Panc1 (cell line): ENCODE measurements at regions not wholly inside any gene's neighbourhood (a gene's known extent, or its start where the extent isn't known, plus 50 kb on each side); places are given as distances from the start of the nearest gene placed in this dataset.

ENCODE experiments used
- ATAC-seq: fragments of 200-7000 bp; cut with Tn5 transposase; 2 replicates; pipeline ENCODE4 v1.9.1; 2020; ENCODE audit warnings: mild to moderate bottlenecking, moderate library complexity
- BruUV-seq: library from RNA; stranded (reverse); fragments of 400-500 nt; replicated peaks from 2 replicates; lab custom pipeline; 2021; lab: Mats Ljungman, UMichigan
- CTCF ChIA-PET: fragments of 300-600 bp; sonication (Branson Sonifier 250); formaldehyde crosslinking; loops from one replicate; lab custom pipeline; 2022; ENCODE audit warnings: antibody characterized with exemption; lab: Charles Lee
- POLR2A ChIA-PET: fragments of 300-600 bp; sonication (Branson Sonifier 250); formaldehyde crosslinking; loops from one replicate; lab custom pipeline; 2022; ENCODE audit warnings: antibody characterized with exemption; lab: Charles Lee
- DNase-seq: peaks from one replicate; pipeline ENCODE4 v3.0.0-alpha.2; 2010; ENCODE audit warnings: low read depth, low spot score
- H3K27ac ChIP-seq: 2 replicates; pipeline ENCODE4 v1.5.1; 2011; ENCODE audit warnings: mild to moderate bottlenecking, low read length, inconsistent platforms
- H3K27me3 ChIP-seq: fragments of 200-500 bp; sonication (Bioruptor generic); 2 replicates; pipeline ENCODE4 v1.6.0; 2014; ENCODE audit warnings: low read length, inconsistent platforms; ENCODE audit not compliant: control insufficient read depth, insufficient read depth
- H3K36me3 ChIP-seq: fragments of 200-500 bp; sonication (Bioruptor generic); 2 replicates; pipeline ENCODE4 v1.5.1; 2014; ENCODE audit warnings: inconsistent platforms, mild to moderate bottlenecking, low read length, moderate library complexity; ENCODE audit not compliant: control insufficient read depth, insufficient read depth
- H3K4me1 ChIP-seq: 2 replicates; pipeline ENCODE4 v1.5.1; 2011; ENCODE audit warnings: inconsistent platforms, mild to moderate bottlenecking, low read length, moderate library complexity; ENCODE audit not compliant: control insufficient read depth, insufficient read depth
- H3K4me3 ChIP-seq, 2 experiments: 2 replicates each; pipeline ENCODE4 v1.5.1; 2011 to 2012; ENCODE audit warnings: low read depth in 2 of 2, low read length in 2 of 2, mild to moderate bottlenecking in 2 of 2, inconsistent platforms in 1 of 2, moderate library complexity in 1 of 2
- H3K9me3 ChIP-seq: fragments of 200-500 bp; sonication (Bioruptor generic); 2 replicates; pipeline ENCODE4 v1.5.1; 2014; ENCODE audit warnings: low read depth, mild to moderate bottlenecking, inconsistent platforms, low read length, moderate library complexity; ENCODE audit not compliant: control insufficient read depth, insufficient read depth
- CTCF ChIP-seq: fragments of 450-650 bp; IDR thresholded peaks from 2 replicates; pipeline ENCODE4 v1.5.1; 2017; ENCODE audit warnings: mild to moderate bottlenecking
- POLR2AphosphoS5 ChIP-seq: IDR thresholded peaks from 2 replicates; pipeline ENCODE4 v1.6.1; 2012; ENCODE audit warnings: mild to moderate bottlenecking, low read depth, low read length, moderate library complexity
- REST ChIP-seq, 2 experiments: IDR thresholded peaks; 2 replicates each; pipeline ENCODE4 v1.6.1; 2011 to 2012; ENCODE audit warnings: low read depth in 2 of 2, control low read depth in 1 of 2, low read length in 1 of 2, mild to moderate bottlenecking in 1 of 2, moderate library complexity in 1 of 2; ENCODE audit not compliant: insufficient read depth in 1 of 2
- SIN3A ChIP-seq: IDR thresholded peaks from 2 replicates; pipeline ENCODE4 v1.6.1; 2012; ENCODE audit warnings: low read depth, mild to moderate bottlenecking, low read length, moderate library complexity, borderline replicate concordance; ENCODE audit not compliant: insufficient read depth
- TCF7L2 ChIP-seq: IDR thresholded peaks from 2 replicates; pipeline ENCODE4 v1.6.1; 2011; ENCODE audit warnings: mild to moderate bottlenecking, low read depth, low read length, inconsistent platforms
- in situ Hi-C: cut with HindIII; loops from 2 replicates; pipeline ENCODE4 v1.10.0; 2016; ENCODE audit warnings: low sequenced_read_pairs, low pct_unique_long_range_greater_than_20kb
- intact Hi-C: fragments of 100-400 bp; cut with micrococcal nuclease; formaldehyde crosslinking; loops from one replicate; pipeline ENCODE4 v1.10.0; 2022; ENCODE audit not compliant: unreplicated experiment

GRCh38 chr1:167145965-167146364 lies 52.1 kb downstream of the STYXL2 start:
- peaks cover 8% of the 10 kb centered on the region for H3K27me3 ChIP-seq
- no peaks in the 10 kb centered on the region for H3K36me3 ChIP-seq
- no peaks in the 10 kb centered on the region for H3K4me1 ChIP-seq
- no TSS peak for BruUV-seq
- no peak overlapping the region for H3K27ac ChIP-seq
- intact Hi-C loops (no loop called here), in situ Hi-C loops (no loop called here)
- ATAC-seq (no peak), DNase-seq (no peak)
- no peaks in the 10 kb centered on the region for H3K9me3 ChIP-seq
- ChIA-PET CTCF (no interaction called here), POLR2A (no interaction called here)
- TF ChIP-seq REST (IDR thresholded peaks at IDR 0.05; ENCODE audit: insufficient read depth in 1 of 2, low read depth in 2 of 2, low read length in 1 of 2) (no peak), CTCF (no peak)
- no peak overlapping the region for H3K4me3 ChIP-seq

GRCh38 chr1:167146903-167147539 lies 53.1 kb downstream of the STYXL2 start:
- Histone ChIP-seq H3K27ac (no peak overlapping the region), H3K4me3 (no peak overlapping the region), H3K36me3 (no peaks in the 10 kb centered on the region), H3K4me1 (no peaks in the 10 kb centered on the region), H3K27me3 (peaks cover 8% of the 10 kb centered on the region), H3K9me3 (no peaks in the 10 kb centered on the region)
- ChIA-PET CTCF (no interaction called here), POLR2A (no interaction called here)
- no peak for ATAC-seq
- BruUV-seq, result no TSS peak
- DNase-seq, result no peak
- intact Hi-C loops (no loop called here), in situ Hi-C loops (no loop called here)
- TF ChIP-seq CTCF, result no peak
- no peak for TF ChIP-seq TCF7L2
- no peak for TF ChIP-seq SIN3A
- no peak for TF ChIP-seq REST (IDR thresholded peaks at IDR 0.05; ENCODE audit: insufficient read depth in 1 of 2, low read depth in 2 of 2, low read length in 1 of 2)
- no peak for TF ChIP-seq POLR2AphosphoS5
